SK-N-SH (cell line): ENCODE measurements at regions not wholly inside any gene's neighbourhood (a gene's known extent, or its start where the extent isn't known, plus 50 kb on each side); places are given as distances from the start of the nearest gene placed in this dataset.

Experiments used
- CTCF ChIA-PET: fragments of 300-600, 350-600 bp; formaldehyde crosslinking; extraction: SDS; loops from one replicate; lab custom pipeline; 2021; lab: Yijun Ruan, JAX
- POLR2A ChIA-PET: fragments of 350-600 bp; sonication (Branson Sonifier 250); formaldehyde crosslinking; extraction: SDS; loops from one replicate; lab custom pipeline; 2020; ENCODE audit warnings: antibody characterized with exemption, inconsistent platforms; lab: Yijun Ruan, JAX
- DNase-seq: peaks from one replicate; pipeline ENCODE4 v3.0.0; 2012
- H2AFZ ChIP-seq: fragments of 200-600 bp; sonication (generic); 2 replicates; pipeline ENCODE4 v1.8.1; 2016; ENCODE audit warnings: antibody characterized with exemption, mild to moderate bottlenecking, low read depth
- H3F3A ChIP-seq: fragments of 200-600 bp; sonication (generic); replicated peaks from 2 replicates; pipeline ENCODE3; 2016; ENCODE audit warnings: antibody characterized with exemption, mild to moderate bottlenecking; ENCODE audit not compliant: insufficient read depth
- H3K27ac ChIP-seq, 2 experiments: fragments of 200-500 bp in 1 of 2; fragments of 200-600 bp in 1 of 2; sonication (Bioruptor generic) in 1 of 2; sonication (generic), shearing (Covaris generic) in 1 of 2; 2 replicates each; pipeline versions ENCODE4 v1.5.1 to v1.6.1; 2014 to 2016; ENCODE audit warnings: low read depth in 2 of 2, inconsistent platforms in 1 of 2, low read length in 1 of 2, mild to moderate bottlenecking in 1 of 2, mixed read lengths in 1 of 2
- H3K27me3 ChIP-seq: fragments of 200-600 bp; sonication (generic), shearing (Covaris generic); 2 replicates; pipeline ENCODE4 v1.6.1; 2016; ENCODE audit warnings: mixed run types; ENCODE audit not compliant: insufficient read depth
- H3K36me3 ChIP-seq, 2 experiments: fragments of 200-500 bp in 1 of 2; fragments of 200-600 bp in 1 of 2; sonication (Bioruptor generic) in 1 of 2; sonication (generic) in 1 of 2; replicated peaks in 1 of 2; 2 replicates each; pipeline versions ENCODE3 to v1.5.1; 2014 to 2016; ENCODE audit warnings: low read length in 1 of 2, mild to moderate bottlenecking in 1 of 2; ENCODE audit not compliant: insufficient read depth in 2 of 2, control insufficient read depth in 1 of 2
- H3K4me1 ChIP-seq, 2 experiments: fragments of 200-500 bp in 1 of 2; fragments of 200-600 bp in 1 of 2; sonication (Bioruptor generic) in 1 of 2; sonication (generic), shearing (Covaris generic) in 1 of 2; 2 replicates each; pipeline versions ENCODE4 v1.5.1 to v1.6.1; 2014 to 2016; ENCODE audit warnings: low read depth in 1 of 2, low read length in 1 of 2, mixed run types in 1 of 2; ENCODE audit not compliant: insufficient read depth in 2 of 2, control insufficient read depth in 1 of 2
- H3K4me2 ChIP-seq: fragments of 200-600 bp; sonication (generic), shearing (Covaris generic); 2 replicates; pipeline ENCODE4 v1.6.1; 2017; ENCODE audit warnings: mixed run types
- H3K4me3 ChIP-seq, 2 experiments: fragments of 200-500 bp in 1 of 2; fragments of 200-600 bp in 1 of 2; sonication (Bioruptor generic) in 1 of 2; sonication (generic), shearing (Covaris generic) in 1 of 2; 2 replicates each; pipeline versions ENCODE4 v1.5.1 to v1.8.1; 2014 to 2016; ENCODE audit warnings: low read depth in 2 of 2, inconsistent platforms in 1 of 2, low read length in 1 of 2, mild to moderate bottlenecking in 1 of 2, mixed read lengths in 1 of 2, moderate library complexity in 1 of 2
- H3K79me2 ChIP-seq: fragments of 200-600 bp; sonication (generic); 2 replicates; pipeline ENCODE4 v1.8.1; 2017; ENCODE audit warnings: mild to moderate bottlenecking; ENCODE audit not compliant: insufficient read depth
- H3K9ac ChIP-seq: fragments of 200-600 bp; sonication (generic); 2 replicates; pipeline ENCODE4 v1.6.1; 2017; ENCODE audit warnings: mixed run types
- H3K9me2 ChIP-seq: fragments of 200-600 bp; sonication (generic); 2 replicates; pipeline ENCODE4 v1.6.1; 2017; ENCODE audit warnings: mixed run types
- H3K9me3 ChIP-seq: fragments of 200-600 bp; sonication (generic); 2 replicates; pipeline ENCODE4 v1.6.1; 2017; ENCODE audit warnings: mixed run types, mild to moderate bottlenecking, moderate library complexity
- H4K20me1 ChIP-seq: fragments of 200-600 bp; sonication (generic); 2 replicates; pipeline ENCODE4 v1.6.1; 2017; ENCODE audit warnings: mild to moderate bottlenecking, mixed run types; ENCODE audit not compliant: insufficient read depth
- CHD2 ChIP-seq: fragments of 150-350 bp; IDR thresholded peaks from 2 replicates; pipeline ENCODE4 v1.6.1; 2018; ENCODE audit warnings: low read length; ENCODE audit not compliant: partially characterized antibody
- EZH2phosphoT487 ChIP-seq: fragments of 200-600 bp; sonication (generic); IDR thresholded peaks from 2 replicates; pipeline ENCODE4 v1.6.1; 2017; ENCODE audit warnings: low read depth, mixed run types, mild to moderate bottlenecking, antibody characterized with exemption, moderate library complexity, borderline replicate concordance
- FOSL2 ChIP-seq: IDR thresholded peaks from 2 replicates; pipeline ENCODE4 v1.4.0; 2012; ENCODE audit warnings: low read depth, mild to moderate bottlenecking, moderate library complexity, borderline replicate concordance
- FOXM1 ChIP-seq: IDR thresholded peaks from 2 replicates; pipeline ENCODE4 v1.4.0; 2012; ENCODE audit warnings: low read depth, mild to moderate bottlenecking
- MAX ChIP-seq: IDR thresholded peaks from 2 replicates; pipeline ENCODE4 v1.4.0; 2012; ENCODE audit warnings: low read depth
- MEF2A ChIP-seq: IDR thresholded peaks from 2 replicates; pipeline ENCODE4 v1.4.0; 2012; ENCODE audit warnings: low read depth, borderline replicate concordance
- MXI1 ChIP-seq: IDR thresholded peaks from 2 replicates; pipeline ENCODE4 v1.6.1; 2012; ENCODE audit warnings: mild to moderate bottlenecking, low read depth, low read length, improper control_type of control experiment
- NRF1 ChIP-seq: IDR thresholded peaks from 2 replicates; pipeline ENCODE4 v1.6.1; 2012; ENCODE audit warnings: low read depth, mild to moderate bottlenecking, low read length
- PBX3 ChIP-seq: IDR thresholded peaks from 2 replicates; pipeline ENCODE4; 2012
- TCF12 ChIP-seq: IDR thresholded peaks from 2 replicates; pipeline ENCODE4 v1.4.0; 2012
- USF2 ChIP-seq: fragments of 150-350 bp; IDR thresholded peaks from 2 replicates; pipeline ENCODE4 v1.6.1; 2017; ENCODE audit warnings: antibody characterized with exemption, low read length, low read depth, borderline replicate concordance
- YY1 ChIP-seq: IDR thresholded peaks from 2 replicates; pipeline ENCODE4 v1.4.0; 2012; ENCODE audit warnings: low read depth, mild to moderate bottlenecking
- WGBS: methylation state at CpG from one replicate; pipeline ENCODE4 v1.1.6; 2017; ENCODE audit warnings: low lambda C conversion rate; 5-methylcytosine and 5-hydroxymethylcytosine counted together

GRCh38 chr6:135672256-135672655 lies 174.7 kb upstream of the AHI1 start:
- no peak for TF ChIP-seq PBX3
- no peak for TF ChIP-seq MXI1
- TF ChIP-seq MEF2A = no peak
- no peak for TF ChIP-seq EZH2phosphoT487
- no peak for TF ChIP-seq USF2
- no peak for TF ChIP-seq YY1
- Histone ChIP-seq H3K36me3 (no peaks in the 10 kb centered on the region), H3K4me3 (no peak overlapping the region), H3K9ac (no peak overlapping the region), H3K27me3 (no peaks in the 10 kb centered on the region), H3F3A (no peaks in the 10 kb centered on the region), H2AFZ (no peak overlapping the region), H3K9me2 (no peaks in the 10 kb centered on the region), H3K4me2 (no peak overlapping the region), H3K4me1 (peaks cover 0 to 2% of the 10 kb centered on the region in 2 experiments; a peak in 2 of 4 replicates), H3K79me2 (no peaks in the 10 kb centered on the region), H3K9me3 (no peaks in the 10 kb centered on the region), H3K27ac (no peak overlapping the region), H4K20me1 (no peaks in the 10 kb centered on the region)
- no peak for DNase-seq
- ChIA-PET POLR2A (no interaction called here), CTCF (interaction anchor here (3.3 kb wide), 1 partner anchor 554 kb away, joined by 13 read pairs; no protein-coding TSS in a partner anchor)
- 80% methylated on average over 5 of the region's 6 CpGs for WGBS

GRCh38 chr6:135673501-135674309 lies 176.2 kb upstream of the AHI1 start:
- ChIA-PET POLR2A (no interaction called here), CTCF (interaction anchor here (0.9 to 4.8 kb wide), 2 partner anchors 553 to 1517 kb away, joined by 3 to 37 read pairs; no protein-coding TSS in a partner anchor)
- Histone ChIP-seq H3K9ac (no peak overlapping the region), H3K27ac (no peak overlapping the region), H3F3A (no peaks in the 10 kb centered on the region), H3K9me2 (no peaks in the 10 kb centered on the region), H3K4me3 (no peak overlapping the region), H3K4me1 (no peaks in the 10 kb centered on the region; a peak in 1 of 4 replicates), H3K79me2 (no peaks in the 10 kb centered on the region)
- DNase-seq = no peak
- no peak for TF ChIP-seq CHD2
- no peak for TF ChIP-seq FOSL2
- no peak for TF ChIP-seq TCF12
- no peak for TF ChIP-seq MAX
- no peak for TF ChIP-seq FOXM1
- no peak for TF ChIP-seq NRF1
- TF ChIP-seq, all 33 proteins: peak for 0
- no peaks in the 10 kb centered on the region for H4K20me1 ChIP-seq
- no peaks in the 10 kb centered on the region for H3K36me3 ChIP-seq
- no peak overlapping the region for H3K4me2 ChIP-seq
- no peak overlapping the region for H2AFZ ChIP-seq
- 90% methylated on average over 11 of the region's 11 CpGs for WGBS
- H3K27me3 ChIP-seq = no peaks in the 10 kb centered on the region
- no peaks in the 10 kb centered on the region for H3K9me3 ChIP-seq
